Effector memory CD4-positive, alpha-beta T cell (primary cell): ENCODE measurements at regions not wholly inside any gene's neighbourhood (a gene's known extent, or its start where the extent isn't known, plus 50 kb on each side); places are given as distances from the start of the nearest gene placed in this dataset.
"Not testable (repeated sequence)": the region's sequence is repeated elsewhere in the genome, so short reads cannot be mapped to it uniquely, and the experiment has no call there.

Source experiments
- DNase-seq, 3 donors: peaks; one replicate each; pipeline ENCODE4 v3.0.0-alpha.2; 2020
- H3K27ac ChIP-seq: 2 replicates; pipeline ENCODE4 v1.7.0; 2013; ENCODE audit warnings: mild to moderate bottlenecking, low read length, moderate library complexity; ENCODE audit not compliant: insufficient read depth, poor library complexity, severe bottlenecking
- H3K27me3 ChIP-seq: replicated peaks from 2 replicates; pipeline ENCODE4 v1.7.0; 2013; ENCODE audit warnings: mild to moderate bottlenecking, low read length; ENCODE audit not compliant: insufficient read depth, control insufficient read depth, poor library complexity, severe bottlenecking
- H3K36me3 ChIP-seq: 2 replicates; pipeline ENCODE4 v1.7.0; 2013; ENCODE audit warnings: mild to moderate bottlenecking, low read length, moderate library complexity; ENCODE audit not compliant: control insufficient read depth, insufficient read depth
- H3K4me1 ChIP-seq: 2 replicates; pipeline ENCODE4 v1.7.0; 2013; ENCODE audit warnings: low read length, mild to moderate bottlenecking; ENCODE audit not compliant: control insufficient read depth, insufficient read depth, poor library complexity, severe bottlenecking
- H3K4me3 ChIP-seq: 2 replicates; pipeline ENCODE4 v1.7.0; 2013; ENCODE audit warnings: low read length, low read depth, mild to moderate bottlenecking; ENCODE audit not compliant: insufficient read depth, poor library complexity, severe bottlenecking
- H3K9me3 ChIP-seq: 2 replicates; pipeline ENCODE4 v1.7.0; 2013; ENCODE audit warnings: mild to moderate bottlenecking, low read length, moderate library complexity; ENCODE audit not compliant: control insufficient read depth

DNA sequence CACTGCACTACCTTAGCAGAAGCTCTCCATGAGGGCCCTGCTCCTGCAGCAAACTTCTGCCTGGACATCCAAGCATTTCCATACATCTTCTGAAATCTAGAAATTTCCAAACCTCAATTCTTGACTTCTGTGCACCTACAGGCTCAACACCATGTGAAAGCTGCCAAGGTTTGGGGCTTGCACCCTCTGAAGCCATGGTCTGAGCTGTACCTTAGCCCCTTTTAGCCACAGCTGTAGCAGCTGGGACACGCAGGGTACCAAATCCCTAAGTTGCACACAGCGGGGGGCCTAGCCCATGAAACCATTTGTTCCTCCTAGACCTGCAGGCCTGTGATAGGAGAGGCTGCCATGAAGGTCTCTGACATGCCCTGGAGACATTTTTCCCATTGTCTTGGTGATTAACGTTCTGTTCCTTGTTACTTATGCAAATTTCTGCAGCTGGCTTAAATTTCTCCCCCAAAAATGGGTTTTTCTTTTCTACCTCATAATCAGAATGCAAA is 102.7 kb downstream of the EN1 start:
- not testable (repeated sequence) for H3K36me3 ChIP-seq, H3K9me3 ChIP-seq, H3K27ac ChIP-seq, H3K27me3 ChIP-seq, H3K4me1 ChIP-seq, H3K4me3 ChIP-seq, DNase-seq

DNA sequence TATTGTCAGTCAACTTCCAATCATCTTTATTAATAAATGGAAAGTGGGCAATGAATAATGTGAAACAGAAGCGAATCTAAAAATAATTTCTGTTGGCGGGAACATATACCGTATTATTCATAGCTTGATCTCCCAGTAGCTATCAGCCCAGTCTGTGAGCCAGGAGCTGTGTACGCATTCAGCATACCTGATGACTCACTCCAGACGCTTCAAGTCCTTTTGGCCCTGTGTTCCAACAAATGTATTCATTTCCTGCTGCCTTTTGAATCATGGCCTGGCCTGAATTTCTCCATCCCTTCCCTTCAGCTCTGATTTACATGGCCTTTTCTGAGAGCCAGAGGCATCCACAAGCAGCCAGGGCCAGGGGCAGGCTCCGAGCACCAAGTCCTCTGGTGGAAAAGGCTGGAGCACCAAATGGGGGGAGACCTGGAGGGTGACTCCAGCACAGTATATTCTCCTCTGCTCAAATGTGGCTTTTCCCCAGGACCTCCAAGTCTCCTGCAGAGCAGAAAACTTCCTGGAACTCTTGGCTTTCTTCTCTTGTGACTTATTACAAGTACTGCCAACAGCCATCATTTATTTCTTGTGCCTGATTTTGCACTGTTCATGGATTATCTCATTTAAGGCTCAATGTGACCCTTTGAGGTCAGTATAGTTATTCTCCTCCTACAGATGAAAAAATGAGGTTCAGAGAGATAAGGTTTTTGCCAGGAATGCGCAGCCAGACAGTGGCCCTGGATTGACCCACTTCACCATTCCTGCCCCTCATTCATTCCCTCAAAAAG is 108.7 kb downstream of the EN1 start:
- no peaks in the 10 kb centered on the region for H3K9me3 ChIP-seq
- H3K27me3 ChIP-seq: no peaks in the 10 kb centered on the region
- H3K4me1 ChIP-seq: no peaks in the 10 kb centered on the region
- no peak overlapping the region for H3K27ac ChIP-seq
- DNase-seq: no peak
- H3K4me3 ChIP-seq: no peak overlapping the region
- no peaks in the 10 kb centered on the region for H3K36me3 ChIP-seq

DNA sequence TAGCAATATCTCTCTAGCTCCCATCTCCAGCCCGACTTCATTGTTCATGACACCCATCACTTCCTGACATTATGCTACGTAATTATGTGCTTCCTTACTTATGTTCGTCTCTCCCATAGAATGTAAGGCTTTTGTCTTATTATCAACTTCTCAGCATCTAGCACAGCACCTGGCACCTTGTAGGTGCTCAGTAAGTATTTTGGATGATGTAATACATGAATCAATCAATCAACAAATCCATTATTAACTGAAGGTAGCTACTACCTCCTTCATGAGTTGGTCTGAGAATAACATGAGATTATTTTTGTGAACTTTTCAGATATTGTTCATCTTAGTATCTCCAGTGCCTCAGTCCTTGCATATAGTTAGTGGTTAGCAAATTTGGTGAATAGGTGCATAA is 109.3 kb downstream of the EN1 start:
- Histone ChIP-seq H3K4me3 (no peak overlapping the region), H3K36me3 (no peaks in the 10 kb centered on the region), H3K9me3 (no peaks in the 10 kb centered on the region), H3K27me3 (no peaks in the 10 kb centered on the region), H3K4me1 (no peaks in the 10 kb centered on the region), H3K27ac (no peak overlapping the region)
- no peak for DNase-seq

DNA sequence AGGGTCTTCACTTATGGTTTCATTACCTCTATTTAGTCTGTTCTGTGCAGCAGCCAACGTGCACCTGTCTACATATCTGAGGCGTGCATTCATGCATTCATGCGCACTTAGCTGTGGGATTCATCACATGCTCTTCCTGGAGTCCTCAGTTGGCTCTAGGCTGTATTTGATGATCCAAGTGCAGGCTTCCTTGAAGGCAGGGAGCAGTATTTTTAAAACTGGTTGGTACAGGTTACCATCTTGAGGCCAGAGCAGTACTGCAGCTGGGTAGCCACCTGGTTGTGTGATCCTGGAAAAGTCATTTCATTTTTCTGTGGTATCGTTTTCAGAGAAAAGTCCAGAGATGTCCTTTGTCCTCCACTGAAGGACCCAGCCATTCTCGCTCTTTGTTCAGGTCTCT is 109.8 kb downstream of the EN1 start:
- H3K27me3 ChIP-seq: no peaks in the 10 kb centered on the region
- H3K27ac ChIP-seq: no peak overlapping the region
- no peaks in the 10 kb centered on the region for H3K9me3 ChIP-seq
- H3K4me1 ChIP-seq: no peaks in the 10 kb centered on the region
- DNase-seq: no peak
- H3K4me3 ChIP-seq: no peak overlapping the region
- H3K36me3 ChIP-seq: no peaks in the 10 kb centered on the region

DNA sequence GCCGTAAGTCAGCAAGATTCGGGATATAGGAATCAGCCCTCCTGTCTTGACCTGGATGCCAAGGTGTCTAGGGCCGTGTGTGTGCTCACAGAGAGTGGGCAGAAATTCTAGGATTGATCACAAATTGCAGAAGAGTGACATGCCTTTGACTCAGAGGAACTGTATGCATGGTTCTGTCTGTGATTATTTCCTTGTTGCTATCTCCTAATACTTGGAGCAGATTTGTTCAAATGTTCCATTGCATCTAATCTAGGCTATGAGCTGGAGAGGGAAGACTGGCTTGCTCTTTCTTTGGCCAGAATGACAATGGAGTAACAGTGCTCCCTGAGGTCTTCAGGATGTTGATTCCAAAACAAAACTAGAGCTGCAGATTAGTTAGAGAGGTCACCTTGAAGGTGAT is 115.0 kb downstream of the EN1 start:
- no peaks in the 10 kb centered on the region for H3K36me3 ChIP-seq
- H3K27me3 ChIP-seq: no peaks in the 10 kb centered on the region
- H3K4me1 ChIP-seq: no peaks in the 10 kb centered on the region
- H3K27ac ChIP-seq: no peak overlapping the region
- no peaks in the 10 kb centered on the region for H3K9me3 ChIP-seq
- no peak for DNase-seq
- no peak overlapping the region for H3K4me3 ChIP-seq

DNA sequence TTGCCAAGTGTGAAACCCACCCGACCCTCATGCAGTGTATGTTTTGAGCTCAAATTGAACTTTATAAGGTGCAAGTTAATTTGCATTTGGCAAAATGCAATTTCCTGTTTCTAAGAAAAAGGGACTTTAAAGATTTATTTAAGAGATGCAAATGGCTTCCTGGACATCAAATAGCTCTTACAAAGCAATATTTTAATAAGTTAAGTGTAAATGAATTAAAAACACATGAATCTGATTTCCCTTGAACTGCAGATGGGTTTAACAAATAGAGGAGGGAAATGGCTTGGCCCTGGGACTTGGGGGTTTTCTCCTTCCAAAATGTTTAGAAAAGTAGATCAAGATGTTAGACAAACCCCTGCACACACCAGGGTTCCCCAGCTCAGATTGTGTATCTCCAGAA is 116.0 kb downstream of the EN1 start:
- DNase-seq: no peak

DNA sequence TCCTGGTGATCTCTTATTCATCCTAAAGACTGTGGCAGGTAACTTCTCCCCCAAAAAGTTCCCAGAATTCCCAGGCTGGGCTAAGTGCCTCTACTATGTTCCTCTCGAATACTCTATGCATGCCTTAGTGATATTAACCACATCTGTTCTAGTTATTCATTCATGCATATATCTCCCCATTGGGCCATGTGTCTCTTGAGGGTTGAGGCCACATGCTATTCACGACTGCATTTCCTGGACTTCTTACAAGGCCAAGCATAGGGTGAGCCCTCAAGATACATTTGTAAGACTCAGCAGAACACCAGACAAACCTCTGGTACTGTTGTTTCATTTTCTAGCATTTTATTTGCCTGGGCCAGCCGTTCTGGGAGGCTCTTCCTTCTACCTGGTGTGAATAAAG is 117.0 kb downstream of the EN1 start:
- Histone ChIP-seq H3K4me1 (no peaks in the 10 kb centered on the region), H3K36me3 (no peaks in the 10 kb centered on the region), H3K27ac (no peak overlapping the region), H3K9me3 (no peaks in the 10 kb centered on the region), H3K4me3 (no peak overlapping the region), H3K27me3 (no peaks in the 10 kb centered on the region)
- no peak for DNase-seq

More for the DNA sequence above, 116.0 kb downstream of the EN1 start:
- Histone ChIP-seq H3K36me3 (no peaks in the 10 kb centered on the region), H3K4me1 (no peaks in the 10 kb centered on the region), H3K27ac (no peak overlapping the region), H3K27me3 (no peaks in the 10 kb centered on the region), H3K4me3 (no peak overlapping the region), H3K9me3 (no peaks in the 10 kb centered on the region)

DNA sequence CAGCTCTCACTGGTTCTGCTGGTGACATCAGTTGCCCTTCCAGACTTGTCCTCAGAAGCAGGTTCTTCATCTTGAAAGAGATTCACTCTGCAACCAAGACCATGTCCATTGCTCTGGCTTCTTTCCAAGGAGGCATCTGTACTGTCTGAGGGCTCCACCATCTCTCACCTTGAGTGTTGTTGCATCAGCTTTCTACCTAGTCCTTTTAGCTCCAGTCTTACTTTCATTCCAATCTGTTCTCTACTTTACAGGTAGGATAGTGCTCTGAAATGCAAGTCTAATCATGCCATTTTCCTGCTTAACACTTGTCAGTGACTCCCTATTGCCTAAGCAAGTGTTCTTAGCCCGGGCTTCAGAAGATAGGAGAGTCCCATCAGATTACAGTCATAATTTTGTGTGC is 117.7 kb downstream of the EN1 start:
- Histone ChIP-seq H3K4me3 (no peak overlapping the region), H3K27me3 (no peaks in the 10 kb centered on the region), H3K27ac (no peak overlapping the region), H3K4me1 (no peaks in the 10 kb centered on the region), H3K9me3 (no peaks in the 10 kb centered on the region), H3K36me3 (no peaks in the 10 kb centered on the region)
- no peak for DNase-seq

DNA sequence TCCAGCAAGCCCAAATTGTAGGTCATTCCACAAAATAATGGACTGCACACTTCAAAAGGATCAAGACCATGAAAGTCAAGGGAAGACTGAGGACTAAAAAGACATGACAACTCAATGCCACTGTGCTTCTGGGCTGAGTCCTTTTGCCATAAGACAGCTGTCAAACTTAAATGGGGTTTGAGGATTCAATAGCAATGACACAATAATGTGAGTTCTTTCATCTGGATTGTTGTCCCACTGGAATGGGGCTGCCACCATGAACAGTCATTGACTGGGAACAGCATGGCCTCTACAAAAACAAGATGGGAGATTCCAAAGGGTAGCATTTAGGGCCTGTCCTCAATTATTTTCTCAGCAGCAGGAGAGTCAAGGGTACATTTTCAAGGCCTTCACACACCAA is 118.5 kb downstream of the EN1 start:
- Histone ChIP-seq H3K27ac (no peak overlapping the region), H3K4me3 (no peak overlapping the region), H3K4me1 (no peaks in the 10 kb centered on the region), H3K27me3 (no peaks in the 10 kb centered on the region), H3K36me3 (no peaks in the 10 kb centered on the region), H3K9me3 (no peaks in the 10 kb centered on the region)
- no peak for DNase-seq

DNA sequence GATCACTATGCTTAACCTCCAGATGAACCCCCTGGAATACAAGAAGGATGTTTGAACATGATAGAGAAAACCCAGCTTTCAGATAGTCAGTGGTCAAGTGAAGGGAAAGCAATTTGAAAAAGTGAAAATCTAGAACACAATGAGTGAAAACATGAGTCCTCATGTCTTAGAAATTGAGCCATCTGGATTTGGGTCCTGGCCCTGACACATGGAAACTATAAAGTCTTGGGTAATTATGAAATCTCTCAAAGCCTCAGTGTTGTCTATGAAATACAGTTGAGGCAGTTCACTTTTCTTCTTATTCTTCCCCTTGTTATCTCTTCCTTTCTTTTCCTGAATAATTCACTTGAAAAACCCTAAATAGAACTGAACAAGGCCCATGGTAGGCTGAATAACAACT is 120.6 kb downstream of the EN1 start:
- Histone ChIP-seq H3K9me3 (no peaks in the 10 kb centered on the region), H3K4me3 (no peak overlapping the region), H3K36me3 (no peaks in the 10 kb centered on the region), H3K27ac (no peak overlapping the region), H3K4me1 (no peaks in the 10 kb centered on the region), H3K27me3 (no peaks in the 10 kb centered on the region)
- no peak for DNase-seq
